ENCODE measurements at regions not wholly inside any gene's neighbourhood (a gene's known extent, or its start where the extent isn't known, plus 50 kb on each side); places are given as distances from the start of the nearest gene placed in this dataset.

- TF ChIP-seq, protein P1, sequence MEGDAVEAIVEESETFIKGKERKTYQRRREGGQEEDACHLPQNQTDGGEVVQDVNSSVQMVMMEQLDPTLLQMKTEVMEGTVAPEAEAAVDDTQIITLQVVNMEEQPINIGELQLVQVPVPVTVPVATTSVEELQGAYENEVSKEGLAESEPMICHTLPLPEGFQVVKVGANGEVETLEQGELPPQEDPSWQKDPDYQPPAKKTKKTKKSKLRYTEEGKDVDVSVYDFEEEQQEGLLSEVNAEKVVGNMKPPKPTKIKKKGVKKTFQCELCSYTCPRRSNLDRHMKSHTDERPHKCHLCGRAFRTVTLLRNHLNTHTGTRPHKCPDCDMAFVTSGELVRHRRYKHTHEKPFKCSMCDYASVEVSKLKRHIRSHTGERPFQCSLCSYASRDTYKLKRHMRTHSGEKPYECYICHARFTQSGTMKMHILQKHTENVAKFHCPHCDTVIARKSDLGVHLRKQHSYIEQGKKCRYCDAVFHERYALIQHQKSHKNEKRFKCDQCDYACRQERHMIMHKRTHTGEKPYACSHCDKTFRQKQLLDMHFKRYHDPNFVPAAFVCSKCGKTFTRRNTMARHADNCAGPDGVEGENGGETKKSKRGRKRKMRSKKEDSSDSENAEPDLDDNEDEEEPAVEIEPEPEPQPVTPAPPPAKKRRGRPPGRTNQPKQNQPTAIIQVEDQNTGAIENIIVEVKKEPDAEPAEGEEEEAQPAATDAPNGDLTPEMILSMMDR (IDR thresholded peaks at IDR 0.05) = no peak
- TF ChIP-seq POLR2AphosphoS5 (IDR thresholded peaks at IDR 0.05; ENCODE audit: low read depth, low read length) (no peak), TCF7L2 (IDR thresholded peaks at IDR 0.05; ENCODE audit: low read depth, low read length) (no peak), SIN3A (IDR thresholded peaks at IDR 0.05; ENCODE audit: borderline replicate concordance, insufficient read depth, low read depth, low read length) (no peak)
Measured at GRCh38 chr2:145731467-145731866, 1211.5 kb upstream of the ZEB2 start.
